Epidermal melanocyte (primary cell): ENCODE measurements at regions not wholly inside any gene's neighbourhood (a gene's known extent, or its start where the extent isn't known, plus 50 kb on each side); places are given as distances from the start of the nearest gene placed in this dataset.
"Not testable (repeated sequence)": the region's sequence is repeated elsewhere in the genome, so short reads cannot be mapped to it uniquely, and the experiment has no call there.

ENCODE experiments used
- DNase-seq: peaks from one replicate; pipeline ENCODE4 v3.0.0; 2011; ENCODE audit warnings: low spot score; ENCODE audit not compliant: insufficient read length

- no peak for DNase-seq
Measured at GRCh38 chr10:8279598-8279997, 225.1 kb downstream of the GATA3 start.

- DNase-seq, result no peak
Measured at GRCh38 chr10:8280946-8281345, 226.5 kb downstream of the GATA3 start.

GRCh38 chr10:8282340-8282739 lies 227.9 kb downstream of the GATA3 start:
- no peak for DNase-seq

GRCh38 chr10:8283166-8283905 lies 228.8 kb downstream of the GATA3 start:
- no peak for DNase-seq

- DNase-seq, result no peak
Measured at GRCh38 chr10:8283986-8284385, 229.5 kb downstream of the GATA3 start.

- DNase-seq, result not testable (repeated sequence)
Measured at GRCh38 chr10:8285970-8286369, 231.5 kb downstream of the GATA3 start.

- DNase-seq, result no peak
Measured at GRCh38 chr10:8288600-8288999, 234.1 kb downstream of the GATA3 start.

- no peak for DNase-seq
Measured at GRCh38 chr10:8289186-8289924, 234.9 kb downstream of the GATA3 start.

GRCh38 chr10:8294779-8295178 lies 240.3 kb downstream of the GATA3 start:
- no peak for DNase-seq

GRCh38 chr10:8295311-8295710 lies 240.8 kb downstream of the GATA3 start:
- no peak for DNase-seq

- DNase-seq, result no peak
Measured at GRCh38 chr10:8296090-8296733, 241.7 kb downstream of the GATA3 start.

- no peak for DNase-seq
Measured at GRCh38 chr10:8296734-8297101, 242.2 kb downstream of the GATA3 start.

GRCh38 chr10:8297107-8297506 lies 242.6 kb downstream of the GATA3 start:
- DNase-seq, result no peak

- no peak for DNase-seq
Measured at GRCh38 chr10:8297959-8298358, 243.5 kb downstream of the GATA3 start.

- DNase-seq, result no peak
Measured at GRCh38 chr10:8298896-8299570, 244.5 kb downstream of the GATA3 start.

- DNase-seq, result no peak
Measured at GRCh38 chr10:8300925-8301324, 246.4 kb downstream of the GATA3 start.

GRCh38 chr10:8301333-8301732 lies 246.8 kb downstream of the GATA3 start:
- no peak for DNase-seq

GRCh38 chr10:8301831-8302230 lies 247.3 kb downstream of the GATA3 start:
- DNase-seq, result no peak

- DNase-seq, result no peak
Measured at GRCh38 chr10:8302565-8302964, 248.1 kb downstream of the GATA3 start.

- DNase-seq, result no peak
Measured at GRCh38 chr10:8304861-8305260, 250.4 kb downstream of the GATA3 start.

GRCh38 chr10:8305876-8306652 lies 251.6 kb downstream of the GATA3 start:
- DNase-seq, result no peak
